ENCODE measurements at regions not wholly inside any gene's neighbourhood (a gene's known extent, or its start where the extent isn't known, plus 50 kb on each side); places are given as distances from the start of the nearest gene placed in this dataset.

DNA sequence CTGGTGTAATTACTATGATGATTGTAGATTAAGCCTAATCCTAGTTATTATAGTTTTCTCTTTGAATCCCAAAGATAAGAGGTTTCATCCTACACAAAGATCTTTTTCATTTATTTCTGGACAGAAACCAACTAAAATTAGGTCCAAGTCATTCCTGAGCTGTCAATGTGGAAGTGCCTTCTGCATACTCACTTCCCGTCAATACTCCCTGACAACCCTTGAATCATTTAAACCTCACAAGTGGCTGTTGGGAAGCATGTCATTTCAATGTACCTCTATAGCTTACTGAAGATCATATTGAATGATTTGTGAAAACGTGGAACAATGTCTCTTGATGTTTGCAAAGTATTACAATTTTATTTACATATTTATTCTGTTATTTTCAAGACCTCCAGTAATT is 274.1 kb downstream of the HACE1 start:
- Mint-ChIP-seq H3K4me3 (no peak overlapping the region), H3K4me1 (peaks cover 4% of the 10 kb centered on the region)
- no peak overlapping the region for H3K27ac ChIP-seq (ENCODE audit: low read depth, low read length)

GRCh38 chr6:104580452-104580851 is 279.3 kb downstream of the HACE1 start:
- Histone ChIP-seq H3K4me1 (ENCODE audit: control insufficient read depth, insufficient read depth, low read length) (no peaks in the 10 kb centered on the region), H3K4me3 (ENCODE audit: low read length) (no peak overlapping the region), H3K9me3 (ENCODE audit: control insufficient read depth, low read length) (no peaks in the 10 kb centered on the region), H3K27ac (ENCODE audit: low read depth, low read length) (no peak overlapping the region), H3K9ac (ENCODE audit: extremely low read depth, low read length, poor library complexity, severe bottlenecking) (no peak overlapping the region), H3K27me3 (ENCODE audit: control insufficient read depth, insufficient read depth, low read length, poor library complexity, severe bottlenecking) (no peaks in the 10 kb centered on the region), H3K36me3 (ENCODE audit: control insufficient read depth, insufficient read depth, low read length) (no peaks in the 10 kb centered on the region)
- H3K9me3 Mint-ChIP-seq, result peaks cover 6% of the 10 kb centered on the region
- TF ChIP-seq, protein P1, sequence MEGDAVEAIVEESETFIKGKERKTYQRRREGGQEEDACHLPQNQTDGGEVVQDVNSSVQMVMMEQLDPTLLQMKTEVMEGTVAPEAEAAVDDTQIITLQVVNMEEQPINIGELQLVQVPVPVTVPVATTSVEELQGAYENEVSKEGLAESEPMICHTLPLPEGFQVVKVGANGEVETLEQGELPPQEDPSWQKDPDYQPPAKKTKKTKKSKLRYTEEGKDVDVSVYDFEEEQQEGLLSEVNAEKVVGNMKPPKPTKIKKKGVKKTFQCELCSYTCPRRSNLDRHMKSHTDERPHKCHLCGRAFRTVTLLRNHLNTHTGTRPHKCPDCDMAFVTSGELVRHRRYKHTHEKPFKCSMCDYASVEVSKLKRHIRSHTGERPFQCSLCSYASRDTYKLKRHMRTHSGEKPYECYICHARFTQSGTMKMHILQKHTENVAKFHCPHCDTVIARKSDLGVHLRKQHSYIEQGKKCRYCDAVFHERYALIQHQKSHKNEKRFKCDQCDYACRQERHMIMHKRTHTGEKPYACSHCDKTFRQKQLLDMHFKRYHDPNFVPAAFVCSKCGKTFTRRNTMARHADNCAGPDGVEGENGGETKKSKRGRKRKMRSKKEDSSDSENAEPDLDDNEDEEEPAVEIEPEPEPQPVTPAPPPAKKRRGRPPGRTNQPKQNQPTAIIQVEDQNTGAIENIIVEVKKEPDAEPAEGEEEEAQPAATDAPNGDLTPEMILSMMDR (conservative IDR thresholded peaks at IDR 0.05), result no peak
- H3K4me3 Mint-ChIP-seq, result no peak overlapping the region
- H3K27me3 Mint-ChIP-seq (ENCODE audit: insufficient read depth), result no peaks in the 10 kb centered on the region
- H3K4me1 Mint-ChIP-seq, result peaks cover 2% of the 10 kb centered on the region
- H3K36me3 Mint-ChIP-seq (ENCODE audit: low read depth), result no peaks in the 10 kb centered on the region
- no peak for DNase-seq
- no peak overlapping the region for H3K27ac Mint-ChIP-seq

More for the DNA sequence above, 274.1 kb downstream of the HACE1 start:
- 96% methylated on average over 1 of the region's 2 CpGs; no CpG with 5 or more reads in 1 of the 2 experiments for WGBS, 2 experiments (ENCODE audit: insufficient coverage in 1 of 2, insufficient read length in 1 of 2)
- H3K9me3 Mint-ChIP-seq, result peaks cover 6% of the 10 kb centered on the region
- Histone ChIP-seq H3K9ac (ENCODE audit: extremely low read depth, low read length, poor library complexity, severe bottlenecking) (no peak overlapping the region), H3K9me3 (ENCODE audit: control insufficient read depth, low read length) (no peaks in the 10 kb centered on the region), H3K27me3 (ENCODE audit: control insufficient read depth, insufficient read depth, low read length, poor library complexity, severe bottlenecking) (no peaks in the 10 kb centered on the region), H3K4me1 (ENCODE audit: control insufficient read depth, insufficient read depth, low read length) (no peaks in the 10 kb centered on the region), H3K36me3 (ENCODE audit: control insufficient read depth, insufficient read depth, low read length) (no peaks in the 10 kb centered on the region), H3K4me3 (ENCODE audit: low read length) (no peak overlapping the region)
- H3K27ac Mint-ChIP-seq, result no peak overlapping the region
- TF ChIP-seq, protein P1 (conservative IDR thresholded peaks at IDR 0.05), result no peak
- no peak for DNase-seq
- H3K36me3 Mint-ChIP-seq (ENCODE audit: low read depth), result no peaks in the 10 kb centered on the region
- H3K27me3 Mint-ChIP-seq (ENCODE audit: insufficient read depth), result no peaks in the 10 kb centered on the region

GRCh38 chr6:104579310-104579863 is 280.3 kb downstream of the HACE1 start:
- no peaks in the 10 kb centered on the region for H3K4me1 ChIP-seq (ENCODE audit: control insufficient read depth, insufficient read depth, low read length)
- WGBS, 2 experiments (ENCODE audit: insufficient coverage in 1 of 2, insufficient read length in 1 of 2), result 82 to 83% methylated on average over 5 of the region's 5 CpGs
- no peaks in the 10 kb centered on the region for H3K27me3 Mint-ChIP-seq (ENCODE audit: insufficient read depth)
- H3K9me3 Mint-ChIP-seq, result peaks cover 6% of the 10 kb centered on the region
- DNase-seq, result peak; percentile 48
- H3K9me3 ChIP-seq (ENCODE audit: control insufficient read depth, low read length), result no peaks in the 10 kb centered on the region
- no peak overlapping the region for H3K27ac Mint-ChIP-seq
- no peak overlapping the region for H3K27ac ChIP-seq (ENCODE audit: low read depth, low read length)
- H3K36me3 Mint-ChIP-seq (ENCODE audit: low read depth), result no peaks in the 10 kb centered on the region
- H3K27me3 ChIP-seq (ENCODE audit: control insufficient read depth, insufficient read depth, low read length, poor library complexity, severe bottlenecking), result no peaks in the 10 kb centered on the region
- no peaks in the 10 kb centered on the region for H3K36me3 ChIP-seq (ENCODE audit: control insufficient read depth, insufficient read depth, low read length)
- no peak overlapping the region for H3K4me3 ChIP-seq (ENCODE audit: low read length)
- peaks cover 3% of the 10 kb centered on the region for H3K4me1 Mint-ChIP-seq
- TF ChIP-seq, protein P1 (conservative IDR thresholded peaks at IDR 0.05), result no peak
- no peak overlapping the region for H3K9ac ChIP-seq (ENCODE audit: extremely low read depth, low read length, poor library complexity, severe bottlenecking)
- H3K4me3 Mint-ChIP-seq, result no peak overlapping the region
